Endothelial cell of umbilical vein (primary cell): ENCODE measurements at regions not wholly inside any gene's neighbourhood (a gene's known extent, or its start where the extent isn't known, plus 50 kb on each side); places are given as distances from the start of the nearest gene placed in this dataset.

Experiments
- EZH2 ChIP-seq: IDR thresholded peaks from 2 replicates; pipeline ENCODE4 v1.6.1; 2012; ENCODE audit warnings: borderline replicate concordance, low read depth, mild to moderate bottlenecking, moderate library complexity, low read length, inconsistent platforms; ENCODE audit not compliant: severe bottlenecking
- FOS ChIP-seq: IDR thresholded peaks from 2 replicates; pipeline ENCODE4 v1.6.1; 2011; ENCODE audit warnings: mild to moderate bottlenecking, low read length, moderate library complexity, borderline replicate concordance; ENCODE audit not compliant: insufficient read depth
- POLR2A ChIP-seq: IDR thresholded peaks from 2 replicates; pipeline ENCODE4 v1.6.1; 2012; ENCODE audit warnings: low read depth, mild to moderate bottlenecking, control low read depth, low read length
- POLR2AphosphoS5 ChIP-seq: IDR thresholded peaks from 2 replicates; pipeline ENCODE4 v1.6.1; 2012; ENCODE audit warnings: low read depth, mild to moderate bottlenecking, control low read depth, low read length, moderate library complexity; ENCODE audit not compliant: insufficient read depth
- TF ChIP-seq, protein P1 (sequence below), 2 donors: IDR thresholded peaks; 1 replicate in 1 of 2; 2 replicates in 1 of 2; pipeline ENCODE4 v1.5.1; 2011; ENCODE audit warnings: low read length in 2 of 2, mild to moderate bottlenecking in 2 of 2, moderate library complexity in 2 of 2, control low read depth in 1 of 2, inconsistent platforms in 1 of 2, low read depth in 1 of 2; ENCODE audit not compliant: insufficient read depth in 1 of 2; ENCODE audit errors: extremely low read depth in 1 of 2
- TF ChIP-seq, protein P2 (sequence below): IDR thresholded peaks from 2 replicates; pipeline ENCODE4 v1.6.1; 2011; ENCODE audit not compliant: insufficient read depth, insufficient read length

DNA sequence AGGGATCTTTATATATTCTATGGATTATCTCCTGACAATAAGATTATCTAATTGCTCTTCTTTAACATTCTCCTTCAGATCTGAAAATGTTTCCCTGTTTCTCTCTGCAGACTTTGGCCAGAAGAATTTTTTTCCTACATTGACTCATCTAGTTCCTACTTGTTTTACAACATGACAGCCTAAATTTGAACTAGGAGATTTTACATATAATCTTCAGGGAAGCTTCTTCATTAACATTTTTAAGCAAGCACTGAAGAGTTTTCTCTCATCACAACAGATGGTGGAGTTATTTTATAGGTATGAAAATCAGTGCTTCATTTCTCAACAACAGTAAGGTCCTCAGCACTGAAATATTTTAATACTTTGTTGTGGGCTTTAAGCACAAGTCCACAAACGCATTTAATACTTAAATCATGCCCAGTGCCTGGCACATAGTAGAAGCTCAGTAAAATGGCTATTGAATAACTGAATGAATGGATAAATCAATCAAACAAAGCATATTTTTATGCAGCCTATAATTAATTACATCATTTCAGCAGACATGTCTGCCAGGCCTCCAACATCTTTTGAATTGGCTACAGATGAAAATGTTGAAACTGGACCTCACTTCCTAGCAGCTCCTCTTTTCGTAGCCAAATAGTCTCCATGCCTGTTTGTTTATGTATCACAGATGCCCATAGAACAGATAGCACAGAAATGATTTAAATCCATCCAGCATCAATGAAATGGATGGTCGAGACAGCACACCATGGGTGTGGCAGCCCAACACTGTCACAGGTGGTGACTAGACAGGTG, 117.3 kb upstream of the POU2AF2 start:
- TF ChIP-seq EZH2 (no peak), FOS (no peak), POLR2A (no peak), POLR2AphosphoS5 (no peak)
- TF ChIP-seq, protein P1, sequence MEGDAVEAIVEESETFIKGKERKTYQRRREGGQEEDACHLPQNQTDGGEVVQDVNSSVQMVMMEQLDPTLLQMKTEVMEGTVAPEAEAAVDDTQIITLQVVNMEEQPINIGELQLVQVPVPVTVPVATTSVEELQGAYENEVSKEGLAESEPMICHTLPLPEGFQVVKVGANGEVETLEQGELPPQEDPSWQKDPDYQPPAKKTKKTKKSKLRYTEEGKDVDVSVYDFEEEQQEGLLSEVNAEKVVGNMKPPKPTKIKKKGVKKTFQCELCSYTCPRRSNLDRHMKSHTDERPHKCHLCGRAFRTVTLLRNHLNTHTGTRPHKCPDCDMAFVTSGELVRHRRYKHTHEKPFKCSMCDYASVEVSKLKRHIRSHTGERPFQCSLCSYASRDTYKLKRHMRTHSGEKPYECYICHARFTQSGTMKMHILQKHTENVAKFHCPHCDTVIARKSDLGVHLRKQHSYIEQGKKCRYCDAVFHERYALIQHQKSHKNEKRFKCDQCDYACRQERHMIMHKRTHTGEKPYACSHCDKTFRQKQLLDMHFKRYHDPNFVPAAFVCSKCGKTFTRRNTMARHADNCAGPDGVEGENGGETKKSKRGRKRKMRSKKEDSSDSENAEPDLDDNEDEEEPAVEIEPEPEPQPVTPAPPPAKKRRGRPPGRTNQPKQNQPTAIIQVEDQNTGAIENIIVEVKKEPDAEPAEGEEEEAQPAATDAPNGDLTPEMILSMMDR (IDR thresholded peaks at IDR 0.05; ENCODE audit: extremely low read depth in 1 of 2, insufficient read depth in 1 of 2, low read depth in 1 of 2, low read length in 2 of 2) = no peak
- TF ChIP-seq, protein P2, sequence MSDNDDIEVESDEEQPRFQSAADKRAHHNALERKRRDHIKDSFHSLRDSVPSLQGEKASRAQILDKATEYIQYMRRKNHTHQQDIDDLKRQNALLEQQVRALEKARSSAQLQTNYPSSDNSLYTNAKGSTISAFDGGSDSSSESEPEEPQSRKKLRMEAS = no peak
